HepG2 (cell line): ENCODE measurements at regions not wholly inside any gene's neighbourhood (a gene's known extent, or its start where the extent isn't known, plus 50 kb on each side); places are given as distances from the start of the nearest gene placed in this dataset.

Experiments
- ATAC-seq: fragments of 200-7000 bp; cut with Tn5 transposase; 3 replicates; pipeline ENCODE4 v1.9.1; 2020; ENCODE audit warnings: mild to moderate bottlenecking, moderate library complexity
- BruUV-seq: library from RNA; stranded (reverse); fragments of 400-500 nt; replicated peaks from 2 replicates; lab custom pipeline; 2021; lab: Mats Ljungman, UMichigan
- CTCF ChIA-PET: fragments of 300-600 bp; formaldehyde crosslinking; extraction: SDS; loops from one replicate; lab custom pipeline; 2021; ENCODE audit warnings: low total read pairs, inconsistent platforms, low intra/inter-chr PET ratio; lab: Yijun Ruan, JAX
- POLR2A ChIA-PET: fragments of 350-600 bp; sonication (Branson Sonifier 250); formaldehyde crosslinking; loops from one replicate; lab custom pipeline; 2020; ENCODE audit warnings: antibody characterized with exemption, inconsistent platforms; lab: Yijun Ruan, JAX
- DNase-seq: peaks from one replicate; pipeline ENCODE4 v3.0.0-alpha.2; 2015; ENCODE audit warnings: low spot score
- FAIRE-seq: peaks from 3 replicates; lab custom pipeline; 2011; peaks lifted over from hg19 to GRCh38; lab: Jason Lieb, UNC
- H2AFZ ChIP-seq: one replicate; pipeline ENCODE4 v1.6.1; 2011; ENCODE audit warnings: low read length, inconsistent platforms
- H3K27ac ChIP-seq: fragments of 300-600 bp; 3 replicates; pipeline ENCODE4 v1.8.0; 2011; ENCODE audit warnings: mixed run types, mild to moderate bottlenecking, mixed read lengths, low read length, inconsistent platforms; ENCODE audit not compliant: insufficient read depth; ENCODE audit errors: extremely low read length
- H3K27me3 ChIP-seq, 2 experiments: fragments of 200-600 bp in 1 of 2; 2 replicates in 1 of 2; 3 replicates in 1 of 2; pipeline versions ENCODE4 v1.6.0 to v1.8.0; 2011; ENCODE audit warnings: low read length in 2 of 2, mild to moderate bottlenecking in 2 of 2, moderate library complexity in 2 of 2, inconsistent platforms in 1 of 2; ENCODE audit not compliant: insufficient read depth in 2 of 2, control insufficient read depth in 1 of 2
- H3K36me3 ChIP-seq, 2 experiments: fragments of 200-600 bp in 1 of 2; replicated peaks in 1 of 2; 2 replicates in 1 of 2; 3 replicates in 1 of 2; pipeline versions ENCODE4 v1.5.1 to v1.8.0; 2011; ENCODE audit warnings: low read length in 2 of 2, inconsistent platforms in 1 of 2; ENCODE audit not compliant: insufficient read depth in 2 of 2, control insufficient read depth in 1 of 2
- H3K4me1 ChIP-seq: 2 replicates; pipeline ENCODE4 v1.5.1; 2012; ENCODE audit warnings: low read length, inconsistent platforms; ENCODE audit not compliant: insufficient read depth
- H3K4me2 ChIP-seq: 2 replicates; pipeline ENCODE4 v1.6.0; 2011; ENCODE audit warnings: low read depth, low read length, inconsistent platforms
- H3K4me3 ChIP-seq, 3 experiments: fragments of 200-600 bp in 1 of 3; sonication (generic), shearing (Covaris generic) in 1 of 3; replicated peaks in 1 of 3; 2 replicates each; pipeline ENCODE4 v1.5.1; 2011 to 2016; ENCODE audit warnings: low read length in 3 of 3, inconsistent platforms in 2 of 3, low read depth in 2 of 3, mild to moderate bottlenecking in 2 of 3, control low read depth in 1 of 3, mixed read lengths in 1 of 3; ENCODE audit not compliant: insufficient read depth in 1 of 3
- H3K79me2 ChIP-seq: one replicate; pipeline ENCODE4 v1.6.1; 2011; ENCODE audit warnings: low read length, inconsistent platforms; ENCODE audit not compliant: insufficient read depth
- H3K9ac ChIP-seq: 2 replicates; pipeline ENCODE4 v1.6.0; 2011; ENCODE audit warnings: mild to moderate bottlenecking, low read depth, low read length, inconsistent platforms; ENCODE audit not compliant: insufficient read depth
- H3K9me3 ChIP-seq: 2 replicates; pipeline ENCODE4 v1.5.1; 2012; ENCODE audit warnings: mild to moderate bottlenecking, low read length
- H4K20me1 ChIP-seq: 2 replicates; pipeline ENCODE4 v1.6.0; 2011; ENCODE audit warnings: inconsistent platforms, mild to moderate bottlenecking, low read length, moderate library complexity; ENCODE audit not compliant: insufficient read depth
- ATF4 ChIP-seq, 2 experiments: fragments of 450-650 bp in 1 of 2; sonication (generic) in 1 of 2; formaldehyde crosslinking; IDR thresholded peaks; 2 replicates each; pipeline versions ENCODE4 v1.5.0 to v1.8.0; 2020 to 2022; ENCODE audit warnings: mild to moderate bottlenecking in 1 of 2, missing genetic modification reagents in 1 of 2
- HDAC6 ChIP-seq: fragments of 200-600 bp; sonication (generic); IDR thresholded peaks from 2 replicates; pipeline ENCODE4 v1.7.0; 2017; ENCODE audit warnings: mild to moderate bottlenecking, antibody characterized with exemption, low read length, low read depth
- MAZ ChIP-seq, 2 experiments: sonication (generic) in 1 of 2; formaldehyde crosslinking in 1 of 2; IDR thresholded peaks; 2 replicates each; pipeline versions ENCODE4 v1.5.0 to v1.6.1; 2012 to 2020; ENCODE audit warnings: low read depth in 2 of 2, mild to moderate bottlenecking in 2 of 2, borderline replicate concordance in 1 of 2, improper control_type of control experiment in 1 of 2, low read length in 1 of 2, missing genetic modification reagents in 1 of 2, moderate library complexity in 1 of 2
- MBD4 ChIP-seq: IDR thresholded peaks from 2 replicates; pipeline ENCODE4 v1.6.1; 2012; ENCODE audit warnings: low read length, inconsistent platforms, borderline replicate concordance
- MED8 ChIP-seq: sonication (generic); formaldehyde crosslinking; IDR thresholded peaks from 2 replicates; pipeline ENCODE4 v1.8.1; 2023; ENCODE audit warnings: mild to moderate bottlenecking, missing genetic modification reagents; ENCODE audit not compliant: insufficient replicate concordance
- MEIS2 ChIP-seq: sonication (generic); formaldehyde crosslinking; IDR thresholded peaks from 2 replicates; pipeline ENCODE4 v1.9.0; 2021; ENCODE audit warnings: mild to moderate bottlenecking, missing genetic modification reagents
- MLLT10 ChIP-seq: sonication (generic); formaldehyde crosslinking; IDR thresholded peaks from 2 replicates; pipeline ENCODE4 v1.4.0; 2020; ENCODE audit warnings: missing genetic modification reagents
- PITX1 ChIP-seq: sonication (generic); formaldehyde crosslinking; IDR thresholded peaks from 2 replicates; pipeline ENCODE4 v1.5.1; 2020; ENCODE audit warnings: mild to moderate bottlenecking, missing genetic modification reagents
- POLR2A ChIP-seq, 2 experiments: IDR thresholded peaks; 2 replicates each; pipeline ENCODE4 v1.6.1; 2011; ENCODE audit warnings: low read depth in 2 of 2, low read length in 2 of 2, mild to moderate bottlenecking in 1 of 2, moderate library complexity in 1 of 2; ENCODE audit not compliant: insufficient read depth in 1 of 2
- SSRP1 ChIP-seq: IDR thresholded peaks from 2 replicates; pipeline ENCODE4 v1.6.1; 2016; ENCODE audit warnings: control low read depth
- ZBTB1 ChIP-seq: sonication (generic); formaldehyde crosslinking; IDR thresholded peaks from 2 replicates; pipeline ENCODE4 v1.4.0; 2020; ENCODE audit warnings: missing genetic modification reagents, borderline replicate concordance
- ZC3H4 ChIP-seq: sonication (generic); formaldehyde crosslinking; IDR thresholded peaks from 2 replicates; pipeline ENCODE4 v1.4.0; 2020; ENCODE audit warnings: missing genetic modification reagents, borderline replicate concordance
- ZNF225 ChIP-seq: sonication (generic); formaldehyde crosslinking; IDR thresholded peaks from 2 replicates; pipeline ENCODE4 v1.4.0; 2020; ENCODE audit warnings: mild to moderate bottlenecking, missing genetic modification reagents
- ZNF24 ChIP-seq: fragments of 450-650 bp; IDR thresholded peaks from 2 replicates; pipeline ENCODE4 v1.6.1; 2017; ENCODE audit warnings: antibody characterized with exemption, mild to moderate bottlenecking
- ZNF382 ChIP-seq: sonication (generic); formaldehyde crosslinking; IDR thresholded peaks from 2 replicates; pipeline ENCODE4 v1.5.0; 2020; ENCODE audit warnings: missing genetic modification reagents, mild to moderate bottlenecking, borderline replicate concordance
- ZNF441 ChIP-seq: sonication (generic); formaldehyde crosslinking; IDR thresholded peaks from 2 replicates; pipeline ENCODE4 v1.7.0; 2021; ENCODE audit warnings: missing genetic modification reagents, borderline replicate concordance
- ZNF563 ChIP-seq: sonication (generic); formaldehyde crosslinking; IDR thresholded peaks from 2 replicates; pipeline ENCODE4 v1.8.0; 2022; ENCODE audit warnings: mild to moderate bottlenecking, moderate library complexity, missing genetic modification reagents
- ZNF777 ChIP-seq: sonication (generic); formaldehyde crosslinking; IDR thresholded peaks from 2 replicates; pipeline ENCODE4 v1.4.0; 2020; ENCODE audit warnings: missing genetic modification reagents
- ZNF781 ChIP-seq: sonication (generic); formaldehyde crosslinking; IDR thresholded peaks from 2 replicates; pipeline ENCODE4 v1.5.1; 2020; ENCODE audit warnings: borderline replicate concordance, mild to moderate bottlenecking, missing genetic modification reagents; ENCODE audit errors: not compliant biosample characterization
- ZSCAN30 ChIP-seq: sonication (generic); formaldehyde crosslinking; IDR thresholded peaks from 2 replicates; pipeline ENCODE4 v1.5.0; 2020; ENCODE audit warnings: mild to moderate bottlenecking, missing genetic modification reagents
- WGBS: methylation state at CpG from one replicate; pipeline ENCODE4 v1.1.6; 2017; ENCODE audit warnings: low lambda C conversion rate; 5-methylcytosine and 5-hydroxymethylcytosine counted together
- in situ Hi-C: cut with HindIII; loops from 2 replicates; pipeline ENCODE4 v1.10.0; 2017; ENCODE audit warnings: low pct_unique_long_range_greater_than_20kb; ENCODE audit not compliant: extremely low pct_ligation_motif_present
- intact Hi-C: fragments of 100-400 bp; cut with micrococcal nuclease; formaldehyde crosslinking; loops from one replicate; pipeline ENCODE4 v1.10.0; 2022; ENCODE audit not compliant: unreplicated experiment

GRCh38 chr10:88209231-88209630, 345.8 kb downstream of the PTEN start:
- WGBS: 53% methylated on average over 4 of the region's 4 CpGs
- no peak overlapping the region for H3K27ac ChIP-seq
- no peak overlapping the region for H3K4me2 ChIP-seq
- TF ChIP-seq ZNF225 (no peak), ATF4 (CRISPR knock-in tag; IDR thresholded peaks at IDR 0.05) (no peak), ZNF563 (CRISPR knock-in tag) (no peak), MBD4 (no peak), ZC3H4 (no peak), ZNF441 (CRISPR knock-in tag) (no peak), ZNF781 (no peak), SSRP1 (CRISPR knock-in tag) (no peak), MLLT10 (no peak), HDAC6 (no peak), POLR2A (IDR thresholded peaks at IDR 0.05; ENCODE audit: insufficient read depth in 1 of 2, low read depth in 2 of 2, low read length in 2 of 2) (no peak), MEIS2 (CRISPR knock-in tag) (no peak), ZNF24 (no peak), ZNF777 (CRISPR knock-in tag) (no peak), MAZ (IDR thresholded peaks at IDR 0.05; ENCODE audit: borderline replicate concordance, low read depth, low read length) (no peak), MAZ (CRISPR knock-in tag; IDR thresholded peaks at IDR 0.05; ENCODE audit: low read depth) (no peak), ZBTB1 (no peak), PITX1 (CRISPR knock-in tag) (no peak), ZSCAN30 (CRISPR knock-in tag) (no peak), ZNF382 (CRISPR knock-in tag) (no peak), MED8 (CRISPR knock-in tag) (no peak)
- H4K20me1 ChIP-seq: no peaks in the 10 kb centered on the region
- no peaks in the 10 kb centered on the region for H3K79me2 ChIP-seq
- intact Hi-C loops (loop anchor here (10.0 kb wide), 1 partner anchor 176 kb away; no protein-coding TSS in a partner anchor), in situ Hi-C loops (no loop called here)
- no peaks in the 10 kb centered on the region for H3K27me3 ChIP-seq
- H3K36me3 ChIP-seq: no peaks in the 10 kb centered on the region
- ChIA-PET POLR2A (no interaction called here), CTCF (no interaction called here)
- BruUV-seq: no TSS peak
- ATAC-seq: no peak
- H3K9ac ChIP-seq: no peak overlapping the region
- H3K4me3 ChIP-seq: no peak overlapping the region
- no peak for DNase-seq
- no peak for FAIRE-seq
- H3K4me1 ChIP-seq: no peaks in the 10 kb centered on the region
- no peak overlapping the region for H2AFZ ChIP-seq
- no peaks in the 10 kb centered on the region for H3K9me3 ChIP-seq
